Neuronal stem cell (in vitro differentiated cells): ENCODE measurements at regions not wholly inside any gene's neighbourhood (a gene's known extent, or its start where the extent isn't known, plus 50 kb on each side); places are given as distances from the start of the nearest gene placed in this dataset.

Experiments
- DNase-seq: peaks from one replicate; pipeline ENCODE4 v3.0.0-alpha.2; 2013; ENCODE audit warnings: low spot score
- H2AFZ ChIP-seq: one replicate; pipeline ENCODE4 v1.6.1; 2013; ENCODE audit warnings: mild to moderate bottlenecking, low read length, inconsistent platforms
- H2AK5ac ChIP-seq: 2 replicates; pipeline ENCODE4 v1.6.1; 2013; ENCODE audit warnings: low read depth, mild to moderate bottlenecking, inconsistent platforms, low read length, moderate library complexity, mixed read lengths
- H2BK120ac ChIP-seq: 2 replicates; pipeline ENCODE4 v1.6.1; 2013; ENCODE audit warnings: low read depth, mild to moderate bottlenecking, inconsistent platforms, low read length, moderate library complexity, mixed read lengths
- H2BK12ac ChIP-seq: one replicate; pipeline ENCODE4 v1.6.1; 2013; ENCODE audit warnings: low read length, inconsistent platforms
- H2BK15ac ChIP-seq: 2 replicates; pipeline ENCODE4 v1.6.1; 2013; ENCODE audit warnings: mild to moderate bottlenecking, low read length, inconsistent platforms, mixed read lengths
- H2BK5ac ChIP-seq: one replicate; pipeline ENCODE4 v1.6.1; 2013; ENCODE audit warnings: inconsistent platforms, mild to moderate bottlenecking, low read length, moderate library complexity
- H3K14ac ChIP-seq: one replicate; pipeline ENCODE4 v1.6.1; 2013; ENCODE audit warnings: low read length, inconsistent platforms
- H3K18ac ChIP-seq: 2 replicates; pipeline ENCODE4 v1.6.1; 2013; ENCODE audit warnings: low read length, inconsistent platforms
- H3K23ac ChIP-seq: 2 replicates; pipeline ENCODE4 v1.6.1; 2013; ENCODE audit warnings: low read depth, mild to moderate bottlenecking, mixed read lengths, low read length, inconsistent platforms; ENCODE audit not compliant: poor library complexity
- H3K27ac ChIP-seq: replicated peaks from 3 replicates; pipeline ENCODE4 v1.5.1; 2013; ENCODE audit warnings: low read length, inconsistent platforms
- H3K27me3 ChIP-seq, 3 experiments: 2 replicates each; pipeline ENCODE4 v1.6.1; 2013; ENCODE audit warnings: low read length in 3 of 3, mild to moderate bottlenecking in 2 of 3, inconsistent platforms in 1 of 3, low read depth in 1 of 3, mixed read lengths in 1 of 3, moderate library complexity in 1 of 3; ENCODE audit not compliant: control insufficient read depth in 3 of 3, insufficient read depth in 3 of 3
- H3K36me3 ChIP-seq, 2 donors: replicated peaks in 1 of 2; 2 replicates each; pipeline ENCODE4 v1.6.1; 2013; ENCODE audit warnings: low read length in 2 of 2; ENCODE audit not compliant: control insufficient read depth in 2 of 2, insufficient read depth in 2 of 2
- H3K4ac ChIP-seq: 2 replicates; pipeline ENCODE4 v1.6.1; 2013; ENCODE audit warnings: inconsistent platforms, mild to moderate bottlenecking, low read length, moderate library complexity
- H3K4me1 ChIP-seq, 2 donors: 1 replicate in 1 of 2; 2 replicates in 1 of 2; pipeline ENCODE4 v1.6.1; 2013; ENCODE audit warnings: low read length in 2 of 2, low read depth in 1 of 2; ENCODE audit not compliant: control insufficient read depth in 2 of 2, insufficient read depth in 1 of 2
- H3K4me2 ChIP-seq: one replicate; pipeline ENCODE4 v1.6.1; 2013; ENCODE audit warnings: mild to moderate bottlenecking, low read length, inconsistent platforms; ENCODE audit not compliant: insufficient read depth, poor library complexity, severe bottlenecking
- H3K4me3 ChIP-seq, 2 donors: 2 replicates each; pipeline ENCODE4 v1.5.1; 2013; ENCODE audit warnings: low read length in 2 of 2, mild to moderate bottlenecking in 2 of 2, inconsistent platforms in 1 of 2, moderate library complexity in 1 of 2
- H3K79me1 ChIP-seq: one replicate; pipeline ENCODE4 v1.6.1; 2013; ENCODE audit warnings: low read depth, mild to moderate bottlenecking, inconsistent platforms, low read length, moderate library complexity
- H3K9ac ChIP-seq: one replicate; pipeline ENCODE4 v1.6.1; 2013; ENCODE audit warnings: mild to moderate bottlenecking, low read depth, low read length, inconsistent platforms; ENCODE audit not compliant: poor library complexity
- H3K9me3 ChIP-seq, 2 donors: replicated peaks in 1 of 2; 2 replicates each; pipeline versions ENCODE3 to v1.6.1; 2013; ENCODE audit warnings: low read length in 2 of 2, mild to moderate bottlenecking in 2 of 2, inconsistent platforms in 1 of 2, low read depth in 1 of 2, mixed read lengths in 1 of 2, moderate library complexity in 1 of 2; ENCODE audit not compliant: control insufficient read depth in 2 of 2, insufficient read depth in 1 of 2
- H4K8ac ChIP-seq: one replicate; pipeline ENCODE4 v1.6.1; 2013; ENCODE audit warnings: low read depth, mild to moderate bottlenecking, inconsistent platforms, low read length, moderate library complexity
- H4K91ac ChIP-seq: one replicate; pipeline ENCODE4 v1.6.1; 2013; ENCODE audit warnings: low read length, low read depth, mild to moderate bottlenecking, inconsistent platforms; ENCODE audit not compliant: poor library complexity
- WGBS, 2 donors: extraction: QIAGEN DNeasy Blood & Tissue Kit; methylation state at CpG; one replicate each; pipeline ENCODE4 v1.1.7; 2013; ENCODE audit warnings: missing lambda C conversion rate in 2 of 2, mixed read lengths in 1 of 2; ENCODE audit not compliant: insufficient read length in 2 of 2, insufficient replicate concordance in 1 of 2; ENCODE audit errors: extremely low coverage in 2 of 2; 5-methylcytosine and 5-hydroxymethylcytosine counted together

DNA sequence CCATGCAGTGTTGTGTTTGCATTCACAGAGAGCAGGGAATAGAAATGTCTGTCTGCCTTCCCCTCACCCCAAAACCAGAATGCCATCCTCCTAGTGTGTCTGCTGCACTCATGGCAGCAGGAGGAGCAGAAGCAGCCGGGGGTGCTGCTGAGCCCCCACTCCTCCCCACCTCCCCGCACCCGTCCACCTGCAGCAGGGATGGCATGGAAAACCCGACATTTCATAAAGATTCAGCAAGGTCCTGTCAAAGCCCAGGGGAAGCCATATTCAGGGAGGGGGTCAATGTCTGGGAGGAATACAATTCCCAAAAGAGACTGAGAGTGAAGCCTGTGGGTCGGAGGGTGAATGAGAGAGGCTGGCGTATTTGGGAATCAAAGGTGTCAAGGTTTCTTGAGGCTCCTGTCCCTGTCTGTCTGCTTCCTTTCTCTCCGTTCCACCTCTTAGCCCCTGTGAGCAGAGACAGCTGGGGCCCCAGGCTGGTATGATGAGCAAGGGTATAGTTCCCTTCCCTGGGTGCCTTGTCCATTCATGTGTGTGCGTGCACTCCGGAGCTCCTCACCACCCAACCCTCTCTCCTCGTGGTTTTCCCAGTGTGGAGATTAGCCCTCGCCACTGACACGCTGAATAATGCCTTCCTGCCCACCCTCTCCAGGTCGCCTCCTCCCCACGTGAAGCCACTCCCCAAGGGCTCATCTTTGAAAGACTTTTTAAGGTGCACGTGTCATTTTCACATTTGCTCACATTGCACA, 133.5 kb upstream of the ZNF236 start:
- Histone ChIP-seq H2BK15ac (no peak overlapping the region), H4K8ac (no peak overlapping the region), H4K91ac (no peak overlapping the region), H3K27me3 (no peaks in the 10 kb centered on the region), H2AFZ (peak overlapping the region; percentile 37), H3K9me3 (no peaks in the 10 kb centered on the region), H3K36me3 (no peaks in the 10 kb centered on the region), H3K79me1 (no peaks in the 10 kb centered on the region), H3K9ac (peak overlapping the region; percentile 34), H2BK12ac (no peak overlapping the region), H3K4me3 (no peak overlapping the region), H3K23ac (no peak overlapping the region), H3K14ac (no peak overlapping the region), H2BK5ac (no peak overlapping the region), H3K4ac (no peak overlapping the region), H2AK5ac (no peak overlapping the region), H2BK120ac (no peak overlapping the region), H3K4me2 (no peak overlapping the region), H3K4me1 (peaks cover 1 to 5% of the 10 kb centered on the region in 2 donors), H3K27ac (no peak overlapping the region), H3K18ac (no peak overlapping the region)
- WGBS, 2 donors: no CpG with 5 or more reads among the region's 15 CpGs
- DNase-seq: no peak

DNA sequence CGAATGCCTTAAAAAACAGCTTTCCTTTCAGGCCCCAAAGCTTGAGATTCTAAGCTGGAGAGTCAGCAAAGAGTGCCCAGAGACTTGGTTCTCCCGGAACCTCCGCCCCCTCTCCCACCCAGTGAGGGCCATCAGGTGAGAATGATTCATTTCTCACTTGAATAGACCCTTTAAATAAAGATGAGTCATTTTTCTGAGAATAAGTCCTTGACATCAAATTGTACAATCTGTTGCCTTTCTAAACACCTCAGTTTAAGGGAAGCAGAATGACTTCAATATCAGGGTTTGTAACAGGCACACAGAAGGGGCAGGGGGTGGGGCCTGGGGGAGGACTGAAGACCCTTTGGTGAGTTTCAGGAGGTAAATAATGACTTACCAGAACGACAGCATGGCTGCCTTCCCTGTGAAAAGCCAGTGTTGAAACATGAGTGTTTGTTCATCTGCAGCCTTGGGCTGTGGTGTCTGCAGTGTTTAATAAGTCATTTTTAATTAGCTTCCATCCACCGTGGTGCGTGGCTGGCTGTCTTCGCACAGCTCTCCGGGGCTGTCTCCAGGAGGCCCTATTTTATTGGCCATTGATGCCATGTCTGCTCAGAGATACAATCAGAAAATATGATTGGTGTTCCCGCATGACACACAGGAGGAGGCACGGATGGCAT, 134.9 kb upstream of the ZNF236 start:
- Histone ChIP-seq H4K91ac (no peak overlapping the region), H3K79me1 (no peaks in the 10 kb centered on the region), H2AK5ac (no peak overlapping the region), H2BK120ac (no peak overlapping the region), H4K8ac (no peak overlapping the region), H3K18ac (no peak overlapping the region), H3K14ac (no peak overlapping the region), H3K36me3 (no peaks in the 10 kb centered on the region), H2BK12ac (no peak overlapping the region), H3K4me3 (no peak overlapping the region), H3K23ac (no peak overlapping the region), H2BK15ac (no peak overlapping the region), H3K4me1 (peaks cover 1 to 5% of the 10 kb centered on the region in 2 donors), H3K9ac (no peak overlapping the region), H2AFZ (peak overlapping the region; percentile 98), H3K4ac (no peak overlapping the region), H3K4me2 (no peak overlapping the region), H3K27ac (no peak overlapping the region), H2BK5ac (no peak overlapping the region), H3K9me3 (no peaks in the 10 kb centered on the region), H3K27me3 (no peaks in the 10 kb centered on the region)
- no CpG with 5 or more reads among the region's 10 CpGs for WGBS, 2 donors
- DNase-seq: no peak

- no peak overlapping the region for H3K9ac ChIP-seq
- no peak overlapping the region for H2BK15ac ChIP-seq
- H3K9me3 ChIP-seq: no peaks in the 10 kb centered on the region
- H2AFZ ChIP-seq: peak overlapping the region; percentile 98
- no peak overlapping the region for H3K14ac ChIP-seq
- H3K79me1 ChIP-seq: no peaks in the 10 kb centered on the region
- no peak overlapping the region for H4K8ac ChIP-seq
- no peaks in the 10 kb centered on the region for H3K27me3 ChIP-seq
- H2BK120ac ChIP-seq: no peak overlapping the region
- no CpG with 5 or more reads among the region's 11 CpGs for WGBS, 2 donors
- H3K4ac ChIP-seq: no peak overlapping the region
- no peak overlapping the region for H3K23ac ChIP-seq
- H3K36me3 ChIP-seq: no peaks in the 10 kb centered on the region
- no peak overlapping the region for H3K27ac ChIP-seq
- H3K4me2 ChIP-seq: no peak overlapping the region
- no peak overlapping the region for H2AK5ac ChIP-seq
- H2BK12ac ChIP-seq: no peak overlapping the region
- H3K4me1 ChIP-seq: peaks cover 1 to 5% of the 10 kb centered on the region in 2 donors
- H2BK5ac ChIP-seq: no peak overlapping the region
- peak overlapping the region in 1 of 2 donors; percentile 30 for H3K4me3 ChIP-seq
- H4K91ac ChIP-seq: no peak overlapping the region
- H3K18ac ChIP-seq: no peak overlapping the region
- DNase-seq: peak; percentile 42
Observed at GRCh38 chr18:76686737-76687231, 135.6 kb upstream of the ZNF236 start.

DNA sequence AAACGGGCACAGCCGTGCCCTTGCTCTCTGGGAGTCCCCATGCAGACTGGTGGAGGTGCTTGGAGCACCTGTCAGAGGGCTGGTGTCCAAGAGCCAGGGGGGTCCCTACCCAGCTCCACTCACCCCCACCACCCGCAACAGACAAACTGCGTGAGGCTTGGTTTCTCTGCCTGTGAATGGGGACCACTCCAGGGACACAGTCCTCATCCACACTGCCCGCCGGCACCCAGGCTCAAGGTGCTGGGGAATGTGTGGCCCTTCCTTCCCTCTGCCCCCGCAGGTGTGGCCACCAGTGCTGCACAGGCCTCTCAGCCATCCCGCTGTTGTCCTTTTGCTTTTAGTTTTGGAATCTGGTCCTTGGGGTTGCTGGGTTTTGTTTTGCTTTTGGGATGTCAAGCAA, 136.5 kb upstream of the ZNF236 start:
- H3K4ac ChIP-seq: no peak overlapping the region
- H3K9ac ChIP-seq: no peak overlapping the region
- H2AK5ac ChIP-seq: peak overlapping the region; percentile 71
- peaks cover 1 to 5% of the 10 kb centered on the region in 2 donors for H3K4me1 ChIP-seq
- DNase-seq: no peak
- no CpG with 5 or more reads among the region's 8 CpGs for WGBS, 2 donors
- peak overlapping the region; percentile 66 for H2BK5ac ChIP-seq
- no peaks in the 10 kb centered on the region for H3K36me3 ChIP-seq
- no peaks in the 10 kb centered on the region for H3K79me1 ChIP-seq
- H3K14ac ChIP-seq: no peak overlapping the region
- H3K23ac ChIP-seq: no peak overlapping the region
- peak overlapping the region; percentile 77 for H2BK120ac ChIP-seq
- no peak overlapping the region for H4K91ac ChIP-seq
- H3K27me3 ChIP-seq: no peaks in the 10 kb centered on the region
- peak overlapping the region; percentile 86 for H3K18ac ChIP-seq
- no peak overlapping the region for H4K8ac ChIP-seq
- no peak overlapping the region for H2BK12ac ChIP-seq
- no peak overlapping the region for H3K27ac ChIP-seq
- H2BK15ac ChIP-seq: peak overlapping the region; percentile 87
- H3K9me3 ChIP-seq: no peaks in the 10 kb centered on the region
- H3K4me2 ChIP-seq: no peak overlapping the region
- no peak overlapping the region for H2AFZ ChIP-seq
- no peak overlapping the region for H3K4me3 ChIP-seq
